B cell (primary cell): ENCODE measurements at regions not wholly inside any gene's neighbourhood (a gene's known extent, or its start where the extent isn't known, plus 50 kb on each side); places are given as distances from the start of the nearest gene placed in this dataset.

Experiments used
- ATAC-seq: fragments of 200-7000 bp; cut with Tn5 transposase; one replicate; pipeline ENCODE4 v1.10.0; 2021; ENCODE audit warnings: low read depth, mild to moderate bottlenecking, moderate number of reproducible peaks, moderate library complexity
- CTCF ChIA-PET: fragments of 350-600 bp; sonication (Branson Sonifier 250); formaldehyde crosslinking; loops from one replicate; lab custom pipeline; 2021; ENCODE audit warnings: antibody characterized with exemption, inconsistent platforms; lab: Charles Lee
- POLR2A ChIA-PET: fragments of 350-600 bp; sonication (Branson Sonifier 250); formaldehyde crosslinking; loops from one replicate; lab custom pipeline; 2021; ENCODE audit warnings: antibody characterized with exemption; lab: Charles Lee
- DNase-seq: peaks from one replicate; pipeline ENCODE4 v3.0.0; 2013
- H2AFZ ChIP-seq: 2 replicates; pipeline ENCODE4 v1.6.1; 2012; ENCODE audit warnings: mild to moderate bottlenecking, low read depth, low read length; ENCODE audit not compliant: insufficient read depth, poor library complexity, severe bottlenecking
- H3K27ac ChIP-seq, 2 donors: 1 replicate in 1 of 2; 2 replicates in 1 of 2; pipeline ENCODE4 v1.5.1; 2012 to 2013; ENCODE audit warnings: low read length in 2 of 2, mild to moderate bottlenecking in 2 of 2, moderate library complexity in 1 of 2
- H3K27me3 ChIP-seq, 4 experiments: fragments of 200-600 bp in 1 of 4; sonication (generic) in 1 of 4; replicated peaks in 1 of 4; 1 replicate in 2 of 4; 2 replicates in 2 of 4; pipeline versions ENCODE4 v1.6.1 to v1.7.0; 2013 to 2016; ENCODE audit warnings: low read length in 3 of 4, mild to moderate bottlenecking in 2 of 4, mixed read lengths in 1 of 4, moderate library complexity in 1 of 4; ENCODE audit not compliant: insufficient read depth in 4 of 4, control insufficient read depth in 3 of 4; ENCODE audit errors: control extremely low read depth in 1 of 4
- H3K36me3 ChIP-seq, 2 experiments: replicated peaks in 1 of 2; 1 replicate in 1 of 2; 2 replicates in 1 of 2; pipeline versions ENCODE4 v1.6.1 to v1.7.1; 2013; ENCODE audit warnings: low read length in 1 of 2; ENCODE audit not compliant: insufficient read depth in 2 of 2, control insufficient read depth in 1 of 2; ENCODE audit errors: control extremely low read depth in 1 of 2, extremely low read depth in 1 of 2
- H3K4me1 ChIP-seq, 2 donors: fragments of 200-600 bp in 1 of 2; sonication (generic) in 1 of 2; 1 replicate in 1 of 2; 2 replicates in 1 of 2; pipeline versions ENCODE4 v1.5.1 to v1.6.1; 2013 to 2017; ENCODE audit warnings: low read length in 2 of 2; ENCODE audit not compliant: control insufficient read depth in 2 of 2, insufficient read depth in 2 of 2
- H3K4me2 ChIP-seq: replicated peaks from 2 replicates; pipeline ENCODE3; 2012; ENCODE audit warnings: mild to moderate bottlenecking, low read depth, low read length; ENCODE audit not compliant: poor library complexity, severe bottlenecking
- H3K4me3 ChIP-seq, 5 experiments: fragments of 200-600 bp in 1 of 5; sonication (generic) in 1 of 5; 1 replicate in 3 of 5; 2 replicates in 2 of 5; pipeline versions ENCODE4 v1.5.1 to v1.7.0; 2011 to 2016; ENCODE audit warnings: low read length in 4 of 5, mild to moderate bottlenecking in 4 of 5, low read depth in 2 of 5, control low read depth in 1 of 5, moderate library complexity in 1 of 5; ENCODE audit not compliant: insufficient read depth in 1 of 5; ENCODE audit errors: control extremely low read depth in 1 of 5, extremely low read depth in 1 of 5
- H3K79me2 ChIP-seq: fragments of 200-600 bp; sonication (generic); one replicate; pipeline ENCODE4 v1.6.0; 2016; ENCODE audit warnings: low read length; ENCODE audit not compliant: control insufficient read depth, insufficient read depth
- H3K9ac ChIP-seq: fragments of 200-600 bp; sonication (generic); 2 replicates; pipeline ENCODE4 v1.6.1; 2017; ENCODE audit warnings: mild to moderate bottlenecking, low read length, moderate library complexity
- H3K9me3 ChIP-seq, 3 donors: one replicate each; pipeline versions ENCODE4 v1.6.1 to v1.7.1; 2013; ENCODE audit warnings: low read length in 2 of 3; ENCODE audit not compliant: control insufficient read depth in 2 of 3, insufficient read depth in 1 of 3; ENCODE audit errors: control extremely low read depth in 1 of 3
- H4K20me1 ChIP-seq: 2 replicates; pipeline ENCODE4 v1.6.0; 2012; ENCODE audit warnings: mild to moderate bottlenecking, low read length; ENCODE audit not compliant: insufficient read depth, control insufficient read depth, poor library complexity, severe bottlenecking
- H3K27ac Mint-ChIP-seq: one replicate; pipeline ENCODE4 v1.8.0; 2021; ENCODE audit warnings: mixed read lengths
- H3K27me3 Mint-ChIP-seq: one replicate; pipeline ENCODE4 v1.8.0; 2021; ENCODE audit warnings: mixed read lengths
- H3K4me1 Mint-ChIP-seq: one replicate; pipeline ENCODE4 v1.8.0; 2021; ENCODE audit warnings: mixed read lengths
- H3K4me3 Mint-ChIP-seq: one replicate; pipeline ENCODE4 v1.8.0; 2021; ENCODE audit warnings: mixed read lengths
- H3K9me3 Mint-ChIP-seq: one replicate; pipeline ENCODE4 v1.8.0; 2022; ENCODE audit warnings: mixed read lengths; ENCODE audit not compliant: insufficient read depth
- CTCF ChIP-seq: fragments of 200-600 bp; IDR thresholded peaks from one replicate; pipeline ENCODE4 v1.8.0; 2022; ENCODE audit warnings: antibody characterized with exemption, mild to moderate bottlenecking
- EZH2 ChIP-seq: IDR thresholded peaks from 2 replicates; pipeline ENCODE4 v1.6.1; 2012; ENCODE audit warnings: borderline replicate concordance, low read depth, mild to moderate bottlenecking, moderate library complexity, low read length; ENCODE audit not compliant: insufficient read depth, poor library complexity, severe bottlenecking
- WGBS: methylation state at CpG from one replicate; pipeline ENCODE4 v1.1.5; 2013; ENCODE audit warnings: missing lambda C conversion rate; ENCODE audit not compliant: insufficient coverage; 5-methylcytosine and 5-hydroxymethylcytosine counted together
- intact Hi-C: fragments of 100-400 bp; cut with micrococcal nuclease; formaldehyde crosslinking; loops from one replicate; pipeline ENCODE4 v1.10.0; 2022

- Mint-ChIP-seq H3K9me3 (peaks cover 2% of the 10 kb centered on the region), H3K4me1 (no peaks in the 10 kb centered on the region), H3K27ac (no peak overlapping the region), H3K4me3 (no peak overlapping the region), H3K27me3 (no peaks in the 10 kb centered on the region)
- Histone ChIP-seq H3K27ac (no peak overlapping the region), H2AFZ (no peak overlapping the region), H3K9ac (no peak overlapping the region), H3K36me3 (no peaks in the 10 kb centered on the region), H3K4me3 (no peak overlapping the region), H3K27me3 (no peaks in the 10 kb centered on the region), H3K79me2 (no peaks in the 10 kb centered on the region), H3K4me2 (no peak overlapping the region), H4K20me1 (no peaks in the 10 kb centered on the region), H3K4me1 (no peaks in the 10 kb centered on the region), H3K9me3 (no peaks in the 10 kb centered on the region)
- TF ChIP-seq EZH2: no peak
- no peak for TF ChIP-seq CTCF
- ATAC-seq (no peak), DNase-seq (no peak)
- intact Hi-C loops: no loop called here
- WGBS: 90% methylated on average over 2 of the region's 4 CpGs
- POLR2A ChIA-PET: no interaction called here
- CTCF ChIA-PET: no interaction called here
These were observed 366.8 kb upstream of the MIS18BP1 start for GRCh38 chr14:45619831-45620230.

DNA sequence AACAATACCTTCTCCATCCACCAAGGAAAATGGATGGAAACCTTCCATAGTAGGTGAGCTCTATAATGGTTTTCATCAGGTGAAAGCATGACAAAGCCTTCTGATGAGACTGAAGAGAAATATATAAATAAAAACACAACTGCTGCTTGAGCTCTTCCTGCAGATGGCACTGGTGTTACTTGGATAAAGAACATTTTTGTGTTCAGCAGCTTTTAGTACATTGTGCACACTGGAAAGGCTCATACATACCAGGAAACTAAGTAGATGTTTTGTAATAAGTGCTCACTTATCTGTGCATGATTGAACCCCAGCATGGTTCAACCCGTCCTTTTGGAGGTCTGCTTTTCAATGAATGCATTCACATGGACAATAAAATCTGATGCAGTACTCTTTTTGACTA lies 357.3 kb upstream of the MIS18BP1 start:
- Histone ChIP-seq H3K27ac (no peak overlapping the region), H3K4me3 (no peak overlapping the region), H3K79me2 (no peaks in the 10 kb centered on the region), H3K27me3 (no peaks in the 10 kb centered on the region), H3K4me2 (no peak overlapping the region), H3K9me3 (no peaks in the 10 kb centered on the region), H2AFZ (no peak overlapping the region), H3K36me3 (no peaks in the 10 kb centered on the region), H4K20me1 (no peaks in the 10 kb centered on the region), H3K9ac (no peak overlapping the region), H3K4me1 (no peaks in the 10 kb centered on the region)
- TF ChIP-seq EZH2 (no peak), CTCF (no peak)
- CTCF ChIA-PET: no interaction called here
- peaks cover 2% of the 10 kb centered on the region for H3K9me3 Mint-ChIP-seq
- ATAC-seq: no peak
- no peaks in the 10 kb centered on the region for H3K4me1 Mint-ChIP-seq
- H3K27ac Mint-ChIP-seq: no peak overlapping the region
- POLR2A ChIA-PET: no interaction called here
- H3K27me3 Mint-ChIP-seq: no peaks in the 10 kb centered on the region
- 80% methylated on average over 1 of the region's 1 CpG for WGBS
- DNase-seq: no peak
- intact Hi-C loops: no loop called here
- H3K4me3 Mint-ChIP-seq: no peak overlapping the region
